ENCODE measurements at regions not wholly inside any gene's neighbourhood (a gene's known extent, or its start where the extent isn't known, plus 50 kb on each side); places are given as distances from the start of the nearest gene placed in this dataset.
A peak's percentile ranks its signal among the peaks of the same experiment; 100 is the strongest.

GRCh38 chr6:16056263-16056870 lies 72.5 kb upstream of the MYLIP start:
- DNase-seq (ENCODE audit: low read depth) (peak; percentile 8), FAIRE-seq (peak; percentile 55)
- Histone ChIP-seq H3K27me3 (ENCODE audit: control insufficient read depth, insufficient read depth, low read length) (peaks cover 1% of the 10 kb centered on the region), H3K4me3 (ENCODE audit: low read depth, low read length) (no peak overlapping the region), H3K36me3 (ENCODE audit: control insufficient read depth, insufficient read depth, low read length) (no peaks in the 10 kb centered on the region)
- no peak for TF ChIP-seq CTCF (IDR thresholded peaks at IDR 0.05; ENCODE audit: insufficient read depth, low read length, severe bottlenecking)

- TF ChIP-seq CTCF (IDR thresholded peaks at IDR 0.05; ENCODE audit: insufficient read depth, low read length, severe bottlenecking): no peak
- Histone ChIP-seq H3K27me3 (ENCODE audit: control insufficient read depth, insufficient read depth, low read length) (peaks cover 1% of the 10 kb centered on the region), H3K36me3 (ENCODE audit: control insufficient read depth, insufficient read depth, low read length) (no peaks in the 10 kb centered on the region), H3K4me3 (ENCODE audit: low read depth, low read length) (no peak overlapping the region)
- no peak for DNase-seq (ENCODE audit: low read depth)
- no peak for FAIRE-seq
Measured at GRCh38 chr6:16055852-16056251, 73.0 kb upstream of the MYLIP start.

- H3K4me3 ChIP-seq (ENCODE audit: low read depth, low read length): no peak overlapping the region
- no peaks in the 10 kb centered on the region for H3K36me3 ChIP-seq (ENCODE audit: control insufficient read depth, insufficient read depth, low read length)
- DNase-seq (ENCODE audit: low read depth) (peak; percentile 7), FAIRE-seq (no peak)
- no peak for TF ChIP-seq CTCF (IDR thresholded peaks at IDR 0.05; ENCODE audit: insufficient read depth, low read length, severe bottlenecking)
- H3K27me3 ChIP-seq (ENCODE audit: control insufficient read depth, insufficient read depth, low read length): no peaks in the 10 kb centered on the region
Measured at GRCh38 chr6:16049168-16049567, 79.7 kb upstream of the MYLIP start.

- no peak for DNase-seq (ENCODE audit: low read depth)
- Histone ChIP-seq H3K36me3 (ENCODE audit: control insufficient read depth, insufficient read depth, low read length) (no peaks in the 10 kb centered on the region), H3K4me3 (ENCODE audit: low read depth, low read length) (no peak overlapping the region), H3K27me3 (ENCODE audit: control insufficient read depth, insufficient read depth, low read length) (no peaks in the 10 kb centered on the region)
- no peak for FAIRE-seq
- no peak for TF ChIP-seq CTCF (IDR thresholded peaks at IDR 0.05; ENCODE audit: insufficient read depth, low read length, severe bottlenecking)
Measured at GRCh38 chr6:16048221-16048620, 80.7 kb upstream of the MYLIP start.

GRCh38 chr6:16047435-16047990 lies 81.4 kb upstream of the MYLIP start:
- no peaks in the 10 kb centered on the region for H3K27me3 ChIP-seq (ENCODE audit: control insufficient read depth, insufficient read depth, low read length)
- DNase-seq (ENCODE audit: low read depth) (no peak), FAIRE-seq (peak; percentile 70)
- TF ChIP-seq CTCF (IDR thresholded peaks at IDR 0.05; ENCODE audit: insufficient read depth, low read length, severe bottlenecking): no peak
- no peaks in the 10 kb centered on the region for H3K36me3 ChIP-seq (ENCODE audit: control insufficient read depth, insufficient read depth, low read length)
- H3K4me3 ChIP-seq (ENCODE audit: low read depth, low read length): no peak overlapping the region

GRCh38 chr6:16045238-16045637 lies 83.6 kb upstream of the MYLIP start:
- no peaks in the 10 kb centered on the region for H3K27me3 ChIP-seq (ENCODE audit: control insufficient read depth, insufficient read depth, low read length)
- H3K4me3 ChIP-seq (ENCODE audit: low read depth, low read length): no peak overlapping the region
- H3K36me3 ChIP-seq (ENCODE audit: control insufficient read depth, insufficient read depth, low read length): no peaks in the 10 kb centered on the region
- TF ChIP-seq CTCF (IDR thresholded peaks at IDR 0.05; ENCODE audit: insufficient read depth, low read length, severe bottlenecking): no peak
- FAIRE-seq (no peak), DNase-seq (ENCODE audit: low read depth) (peak; percentile 64)

Data from bronchial epithelial cell (primary cell).